ENCODE measurements at regions not wholly inside any gene's neighbourhood (a gene's known extent, or its start where the extent isn't known, plus 50 kb on each side); places are given as distances from the start of the nearest gene placed in this dataset.
"Not testable (repeated sequence)": the region's sequence is repeated elsewhere in the genome, so short reads cannot be mapped to it uniquely, and the experiment has no call there.

DNA sequence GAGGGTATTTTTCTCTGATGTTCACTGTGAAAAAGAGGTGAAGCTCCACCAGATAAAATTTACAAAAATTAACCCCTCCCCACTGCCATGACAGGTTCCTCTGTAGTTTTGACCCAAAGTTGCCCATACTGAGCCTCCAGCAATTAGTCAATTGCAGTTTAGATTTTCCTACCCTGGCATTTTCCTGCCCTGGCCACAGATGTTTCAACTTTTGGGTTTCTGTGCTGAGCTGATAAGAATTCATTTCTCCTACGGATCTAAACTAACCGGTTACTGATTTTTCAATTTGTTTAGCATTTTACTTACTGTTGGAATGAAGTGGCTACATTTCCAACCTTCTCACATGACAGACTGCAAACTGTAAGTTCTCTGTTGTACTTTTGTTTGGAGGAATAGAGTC is 1346.1 kb upstream of the EPHA6 start:
- H3K27me3 Mint-ChIP-seq = no peaks in the 10 kb centered on the region
- ATAC-seq = no peak
- H3K36me3 Mint-ChIP-seq = peaks cover 10% of the 10 kb centered on the region
- no peak overlapping the region for H3K4me3 Mint-ChIP-seq
- no peak overlapping the region for H3K27ac Mint-ChIP-seq
- H3K4me1 Mint-ChIP-seq (ENCODE audit: low read depth in 2 of 2) = no peaks in the 10 kb centered on the region
- DNase-seq (ENCODE audit: low spot score) = no peak
- peaks cover 18% of the 10 kb centered on the region for H3K9me3 Mint-ChIP-seq

DNA sequence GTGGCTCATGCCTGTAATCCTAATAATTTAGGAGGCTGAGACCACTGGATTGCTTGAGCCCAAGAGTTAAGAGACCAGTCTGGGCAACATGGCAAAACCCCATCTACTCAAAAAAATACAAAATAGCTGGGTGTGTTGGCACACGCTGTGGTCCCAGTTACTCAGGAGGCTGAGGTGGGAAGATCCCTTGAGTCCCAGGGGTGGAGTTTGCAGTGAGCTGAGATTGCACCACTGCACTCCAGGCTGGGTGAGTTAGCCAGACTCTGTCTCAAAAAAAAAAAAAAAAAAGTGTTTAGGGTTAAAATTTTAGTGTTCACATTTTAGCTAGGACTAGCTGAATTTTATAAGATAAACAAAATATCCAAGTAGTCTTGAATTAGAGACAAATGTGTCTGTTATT is 1340.1 kb upstream of the EPHA6 start:
- H3K27me3 Mint-ChIP-seq = no peaks in the 10 kb centered on the region
- peaks cover 6% of the 10 kb centered on the region for H3K9me3 Mint-ChIP-seq
- no peaks in the 10 kb centered on the region for H3K4me1 Mint-ChIP-seq (ENCODE audit: low read depth in 2 of 2)
- no peak for DNase-seq (ENCODE audit: low spot score)
- no peak overlapping the region for H3K27ac Mint-ChIP-seq
- no peak overlapping the region for H3K4me3 Mint-ChIP-seq
- ATAC-seq = no peak
- H3K36me3 Mint-ChIP-seq = no peaks in the 10 kb centered on the region

GRCh38 chr3:95476534-95476933 is 1337.9 kb upstream of the EPHA6 start:
- H3K4me1 Mint-ChIP-seq (ENCODE audit: low read depth in 2 of 2) = no peaks in the 10 kb centered on the region
- no peak overlapping the region for H3K4me3 Mint-ChIP-seq
- peaks cover 6% of the 10 kb centered on the region for H3K9me3 Mint-ChIP-seq
- H3K27ac Mint-ChIP-seq = no peak overlapping the region
- ATAC-seq (no peak), DNase-seq (ENCODE audit: low spot score) (no peak)
- no peaks in the 10 kb centered on the region for H3K27me3 Mint-ChIP-seq
- H3K36me3 Mint-ChIP-seq = no peaks in the 10 kb centered on the region

DNA sequence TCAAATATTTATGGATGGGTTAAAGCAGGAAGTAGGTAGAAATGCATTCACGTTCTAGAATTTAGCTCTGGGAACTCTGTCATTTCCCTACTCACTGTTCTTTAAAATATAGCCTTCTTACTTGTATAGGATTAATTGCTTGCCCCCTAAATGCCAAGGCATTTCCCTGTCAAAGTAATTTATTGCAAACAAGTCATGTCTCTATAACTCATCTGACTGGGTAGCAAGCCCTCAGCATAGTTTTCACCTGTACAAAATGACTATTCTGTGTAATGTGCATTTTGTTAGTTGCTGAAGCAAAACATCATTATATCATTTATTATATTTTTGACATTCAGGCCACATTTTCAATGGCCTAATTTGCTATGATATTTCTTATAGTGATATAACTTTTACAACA is 1308.2 kb upstream of the EPHA6 start:
- no peaks in the 10 kb centered on the region for H3K4me1 Mint-ChIP-seq (ENCODE audit: low read depth in 2 of 2)
- peaks cover 4% of the 10 kb centered on the region for H3K36me3 Mint-ChIP-seq
- peaks cover 10% of the 10 kb centered on the region for H3K9me3 Mint-ChIP-seq
- DNase-seq (ENCODE audit: low spot score) (no peak), ATAC-seq (no peak)
- H3K27ac Mint-ChIP-seq = no peak overlapping the region
- H3K4me3 Mint-ChIP-seq = no peak overlapping the region
- H3K27me3 Mint-ChIP-seq = no peaks in the 10 kb centered on the region

- DNase-seq (ENCODE audit: low spot score) (no peak), ATAC-seq (no peak)
- Mint-ChIP-seq H3K9me3 (peaks cover 17% of the 10 kb centered on the region), H3K27ac (no peak overlapping the region), H3K4me3 (no peak overlapping the region), H3K27me3 (no peaks in the 10 kb centered on the region), H3K36me3 (peaks cover 4% of the 10 kb centered on the region), H3K4me1 (ENCODE audit: low read depth in 2 of 2) (no peaks in the 10 kb centered on the region)
Measured at GRCh38 chr3:95508124-95508523, 1306.3 kb upstream of the EPHA6 start.

DNA sequence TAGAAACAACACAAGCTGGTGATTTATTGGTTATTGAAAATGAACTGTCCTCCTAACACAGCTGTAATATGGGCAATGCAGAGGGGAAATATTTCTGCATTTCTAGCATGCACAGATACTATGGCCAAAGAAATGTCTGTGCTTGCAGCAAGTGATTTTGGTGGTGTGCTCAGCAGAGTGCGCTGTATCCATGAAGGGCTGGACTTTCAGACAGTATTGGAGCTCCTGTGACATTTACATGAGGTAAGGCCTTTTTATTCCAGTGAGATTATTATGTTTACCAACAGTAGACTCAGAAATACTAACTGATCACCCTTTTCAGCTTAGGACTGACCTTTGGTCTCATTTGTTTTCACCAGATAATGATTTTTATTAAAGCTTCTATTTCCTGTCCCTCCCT is 1302.6 kb upstream of the EPHA6 start:
- Mint-ChIP-seq H3K4me1 (ENCODE audit: low read depth in 2 of 2) (no peaks in the 10 kb centered on the region), H3K4me3 (no peak overlapping the region), H3K36me3 (peaks cover 2% of the 10 kb centered on the region), H3K27me3 (no peaks in the 10 kb centered on the region), H3K9me3 (peaks cover 19% of the 10 kb centered on the region), H3K27ac (no peak overlapping the region)
- ATAC-seq (no peak), DNase-seq (ENCODE audit: low spot score) (no peak)

- Mint-ChIP-seq H3K4me1 (ENCODE audit: low read depth in 2 of 2) (no peaks in the 10 kb centered on the region), H3K27ac (no peak overlapping the region), H3K9me3 (peaks cover 12% of the 10 kb centered on the region), H3K36me3 (no peaks in the 10 kb centered on the region), H3K27me3 (no peaks in the 10 kb centered on the region), H3K4me3 (no peak overlapping the region)
- DNase-seq (ENCODE audit: low spot score) = no peak
- no peak for ATAC-seq
Measured at GRCh38 chr3:95514260-95514659, 1300.1 kb upstream of the EPHA6 start.

- ATAC-seq = no peak
- DNase-seq (ENCODE audit: low spot score) = no peak
- no peaks in the 10 kb centered on the region for H3K9me3 Mint-ChIP-seq
- no peaks in the 10 kb centered on the region for H3K27me3 Mint-ChIP-seq
- no peaks in the 10 kb centered on the region for H3K4me1 Mint-ChIP-seq (ENCODE audit: low read depth in 2 of 2)
- no peak overlapping the region for H3K4me3 Mint-ChIP-seq
- no peaks in the 10 kb centered on the region for H3K36me3 Mint-ChIP-seq
- no peak overlapping the region for H3K27ac Mint-ChIP-seq
Measured at GRCh38 chr3:95521396-95521795, 1293.0 kb upstream of the EPHA6 start.

DNA sequence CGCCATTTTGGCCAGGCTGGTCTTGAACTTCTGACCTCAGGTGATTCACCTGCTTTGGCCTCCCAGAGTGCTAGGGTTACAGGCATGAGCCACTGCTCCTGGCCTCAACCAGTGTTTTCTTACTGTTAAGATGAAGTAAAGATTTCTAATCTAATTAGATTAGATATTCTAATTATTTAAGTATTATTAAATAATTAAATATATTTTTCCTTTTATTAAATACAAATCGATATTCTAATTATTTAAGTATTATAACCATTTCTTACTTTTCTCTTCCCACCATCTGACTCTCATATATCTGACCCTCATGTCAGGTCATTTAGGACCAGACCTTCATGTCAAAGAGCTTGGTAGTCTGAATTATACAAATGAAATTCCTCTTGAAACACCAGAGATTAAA is 1291.9 kb upstream of the EPHA6 start:
- H3K9me3 Mint-ChIP-seq = peaks cover 3% of the 10 kb centered on the region
- no peaks in the 10 kb centered on the region for H3K36me3 Mint-ChIP-seq
- no peak for ATAC-seq
- no peaks in the 10 kb centered on the region for H3K4me1 Mint-ChIP-seq (ENCODE audit: low read depth in 2 of 2)
- no peak overlapping the region for H3K4me3 Mint-ChIP-seq
- H3K27ac Mint-ChIP-seq = no peak overlapping the region
- no peak for DNase-seq (ENCODE audit: low spot score)
- H3K27me3 Mint-ChIP-seq = no peaks in the 10 kb centered on the region

DNA sequence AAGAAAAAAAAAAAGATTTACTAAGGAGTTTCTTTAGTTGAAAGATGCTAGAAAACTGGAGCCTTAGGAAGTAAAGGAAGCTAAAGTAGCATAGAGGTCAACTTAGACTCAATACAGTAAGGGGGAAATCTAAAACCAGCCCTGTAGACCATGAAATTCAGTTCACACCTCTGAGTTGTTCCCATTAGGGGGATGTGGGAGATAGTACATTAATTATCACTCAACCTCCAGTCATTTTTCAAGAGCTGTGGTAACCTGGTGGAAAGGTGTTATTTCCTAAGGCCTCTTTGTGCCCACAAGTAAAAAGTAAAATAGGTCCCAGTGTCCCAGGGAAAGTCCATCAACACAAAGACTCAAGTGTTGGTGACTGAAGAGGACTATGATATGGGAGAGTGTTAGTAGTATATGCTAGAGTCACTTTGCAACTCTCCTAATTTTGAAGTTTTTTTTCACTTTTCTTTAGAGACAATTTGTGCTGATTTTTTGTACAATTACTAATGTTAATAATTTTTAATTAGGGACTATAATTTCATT is 1274.4 kb upstream of the EPHA6 start:
- Mint-ChIP-seq H3K27ac (no peak overlapping the region), H3K9me3 (peaks cover 10% of the 10 kb centered on the region), H3K4me3 (no peak overlapping the region), H3K27me3 (no peaks in the 10 kb centered on the region), H3K4me1 (ENCODE audit: low read depth in 2 of 2) (no peaks in the 10 kb centered on the region), H3K36me3 (no peaks in the 10 kb centered on the region)
- DNase-seq (ENCODE audit: low spot score) (no peak), ATAC-seq (no peak)

DNA sequence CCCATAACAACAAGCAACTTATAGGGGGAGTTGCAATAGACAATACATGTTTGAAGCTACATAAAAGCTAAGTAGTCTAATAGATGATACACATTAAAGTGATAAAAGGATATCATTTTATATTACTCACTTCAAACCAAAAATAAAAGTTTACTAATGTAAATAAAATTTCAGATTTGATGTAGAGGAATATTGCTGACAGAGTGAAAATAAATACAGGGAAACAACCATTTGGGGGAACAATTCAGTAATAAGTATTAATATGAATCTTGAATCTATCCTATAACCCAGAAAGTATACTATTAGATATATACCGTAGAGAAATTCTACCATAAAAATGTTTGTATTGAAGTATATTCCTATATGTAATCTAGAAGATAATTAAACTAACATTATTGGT is 1248.9 kb upstream of the EPHA6 start:
- Mint-ChIP-seq H3K36me3 (peaks cover 4% of the 10 kb centered on the region), H3K27me3 (no peaks in the 10 kb centered on the region), H3K27ac (no peak overlapping the region), H3K4me3 (no peak overlapping the region), H3K4me1 (ENCODE audit: low read depth in 2 of 2) (no peaks in the 10 kb centered on the region), H3K9me3 (peaks cover 9% of the 10 kb centered on the region)
- ATAC-seq = no peak
- no peak for DNase-seq (ENCODE audit: low spot score)

- H3K4me1 Mint-ChIP-seq (ENCODE audit: low read depth in 2 of 2) = no peaks in the 10 kb centered on the region
Measured at GRCh38 chr3:95567346-95567745, 1247.0 kb upstream of the EPHA6 start.

DNA sequence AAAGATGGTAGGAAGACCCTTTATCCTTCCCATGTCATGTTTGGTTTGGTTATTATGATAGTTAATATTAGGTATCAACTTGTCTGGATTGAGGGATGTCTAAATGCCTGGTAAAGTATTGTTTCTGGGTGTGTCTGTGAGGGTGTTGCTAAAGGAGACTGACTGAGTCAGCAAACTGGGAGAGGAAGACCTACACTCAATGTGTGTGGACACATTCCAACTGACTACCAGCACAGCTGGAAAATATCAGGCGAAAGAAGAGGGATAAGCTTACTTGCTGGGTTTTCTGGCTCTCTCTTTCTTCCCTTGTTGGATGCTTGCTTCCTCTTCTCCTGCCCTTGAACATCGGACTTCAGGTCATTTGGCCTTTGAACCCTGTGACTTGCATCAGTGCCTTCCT is 1227.6 kb upstream of the EPHA6 start:
- H3K4me1 Mint-ChIP-seq (ENCODE audit: low read depth in 2 of 2) = no peaks in the 10 kb centered on the region
- peaks cover 1% of the 10 kb centered on the region for H3K36me3 Mint-ChIP-seq
- H3K9me3 Mint-ChIP-seq = peaks cover 14% of the 10 kb centered on the region
- ATAC-seq (no peak), DNase-seq (ENCODE audit: low spot score) (no peak)
- no peaks in the 10 kb centered on the region for H3K27me3 Mint-ChIP-seq
- no peak overlapping the region for H3K27ac Mint-ChIP-seq
- H3K4me3 Mint-ChIP-seq = no peak overlapping the region

More at GRCh38 chr3:95567346-95567745, 1247.0 kb upstream of the EPHA6 start:
- H3K27ac Mint-ChIP-seq = no peak overlapping the region
- H3K4me3 Mint-ChIP-seq = no peak overlapping the region
- peaks cover 4% of the 10 kb centered on the region for H3K36me3 Mint-ChIP-seq
- ATAC-seq (no peak), DNase-seq (ENCODE audit: low spot score) (no peak)
- peaks cover 9% of the 10 kb centered on the region for H3K9me3 Mint-ChIP-seq
- H3K27me3 Mint-ChIP-seq = no peaks in the 10 kb centered on the region

DNA sequence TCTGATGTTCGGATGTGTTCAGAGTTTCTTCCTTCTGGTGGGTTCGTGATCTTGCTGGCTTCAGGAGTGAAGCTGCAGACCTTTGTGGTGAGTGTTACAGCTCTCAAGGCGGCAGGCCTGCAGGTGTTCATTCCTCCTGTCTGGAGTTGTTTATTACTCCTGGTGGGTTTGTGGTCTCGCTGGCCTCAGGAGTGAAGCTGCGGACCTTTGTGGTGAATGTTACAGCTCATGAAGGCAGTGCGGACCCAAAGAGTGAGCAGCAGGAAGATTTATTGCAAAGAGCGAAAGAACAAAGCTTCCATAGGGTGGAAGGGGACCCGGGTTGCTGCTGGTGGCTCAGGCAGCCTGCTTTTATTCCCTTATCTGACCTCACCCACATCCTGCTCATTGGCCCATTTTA is 1226.8 kb upstream of the EPHA6 start:
- not testable (repeated sequence) for H3K27me3 Mint-ChIP-seq; H3K27ac Mint-ChIP-seq; DNase-seq (ENCODE audit: low spot score); H3K4me3 Mint-ChIP-seq; ATAC-seq; H3K4me1 Mint-ChIP-seq (ENCODE audit: low read depth in 2 of 2); H3K36me3 Mint-ChIP-seq
- peaks cover 12% of the 10 kb centered on the region for H3K9me3 Mint-ChIP-seq

GRCh38 chr3:95588473-95588872 is 1225.9 kb upstream of the EPHA6 start:
- peak in 1 of 2 donors; percentile 20 for ATAC-seq
- no peaks in the 10 kb centered on the region for H3K36me3 Mint-ChIP-seq
- H3K4me1 Mint-ChIP-seq (ENCODE audit: low read depth in 2 of 2) = no peaks in the 10 kb centered on the region
- H3K27ac Mint-ChIP-seq = no peak overlapping the region
- DNase-seq (ENCODE audit: low spot score) = no peak
- no peaks in the 10 kb centered on the region for H3K27me3 Mint-ChIP-seq
- peaks cover 12% of the 10 kb centered on the region for H3K9me3 Mint-ChIP-seq
- H3K4me3 Mint-ChIP-seq = no peak overlapping the region
